Gastroesophageal sphincter (tissue), 3 donors: ENCODE measurements at regions not wholly inside any gene's neighbourhood (a gene's known extent, or its start where the extent isn't known, plus 50 kb on each side); places are given as distances from the start of the nearest gene placed in this dataset.

Experiments used
- POLR2A ChIP-seq, 2 donors: fragments of 450-650 bp; IDR thresholded peaks; one replicate each; pipeline ENCODE4 v1.6.1; 2017; ENCODE audit warnings: antibody characterized with exemption in 2 of 2, mild to moderate bottlenecking in 2 of 2, moderate library complexity in 1 of 2
- POLR2AphosphoS5 ChIP-seq: sonication (generic); formaldehyde crosslinking; IDR thresholded peaks from one replicate; pipeline ENCODE4 v1.6.1; 2017; ENCODE audit warnings: antibody characterized with exemption
- TF ChIP-seq, protein P1 (sequence below), 4 experiments: fragments of 200-600 bp in 2 of 4; fragments of 450-650 bp in 2 of 4; sonication (generic) in 1 of 4; IDR thresholded peaks; one replicate each; pipeline ENCODE4 v1.5.1; 2017 to 2019; ENCODE audit warnings: antibody characterized with exemption in 4 of 4, mild to moderate bottlenecking in 2 of 4, moderate library complexity in 2 of 4

GRCh38 chr5:165086465-165086864, 1581.0 kb downstream of the MAT2B start:
- TF ChIP-seq POLR2AphosphoS5 (no peak), POLR2A (IDR thresholded peaks at IDR 0.05) (no peak)
- TF ChIP-seq, protein P1, sequence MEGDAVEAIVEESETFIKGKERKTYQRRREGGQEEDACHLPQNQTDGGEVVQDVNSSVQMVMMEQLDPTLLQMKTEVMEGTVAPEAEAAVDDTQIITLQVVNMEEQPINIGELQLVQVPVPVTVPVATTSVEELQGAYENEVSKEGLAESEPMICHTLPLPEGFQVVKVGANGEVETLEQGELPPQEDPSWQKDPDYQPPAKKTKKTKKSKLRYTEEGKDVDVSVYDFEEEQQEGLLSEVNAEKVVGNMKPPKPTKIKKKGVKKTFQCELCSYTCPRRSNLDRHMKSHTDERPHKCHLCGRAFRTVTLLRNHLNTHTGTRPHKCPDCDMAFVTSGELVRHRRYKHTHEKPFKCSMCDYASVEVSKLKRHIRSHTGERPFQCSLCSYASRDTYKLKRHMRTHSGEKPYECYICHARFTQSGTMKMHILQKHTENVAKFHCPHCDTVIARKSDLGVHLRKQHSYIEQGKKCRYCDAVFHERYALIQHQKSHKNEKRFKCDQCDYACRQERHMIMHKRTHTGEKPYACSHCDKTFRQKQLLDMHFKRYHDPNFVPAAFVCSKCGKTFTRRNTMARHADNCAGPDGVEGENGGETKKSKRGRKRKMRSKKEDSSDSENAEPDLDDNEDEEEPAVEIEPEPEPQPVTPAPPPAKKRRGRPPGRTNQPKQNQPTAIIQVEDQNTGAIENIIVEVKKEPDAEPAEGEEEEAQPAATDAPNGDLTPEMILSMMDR (IDR thresholded peaks at IDR 0.05) = no peak
